GM12874 (cell line): ENCODE measurements at regions not wholly inside any gene's neighbourhood (a gene's known extent, or its start where the extent isn't known, plus 50 kb on each side); places are given as distances from the start of the nearest gene placed in this dataset.

ENCODE experiments used
- CTCF ChIP-seq: IDR thresholded peaks from 2 replicates; pipeline ENCODE4 v1.5.1; 2011; ENCODE audit warnings: low read depth, mild to moderate bottlenecking, control low read depth, low read length, moderate library complexity; ENCODE audit not compliant: insufficient read depth

- TF ChIP-seq CTCF, result no peak
Observed at GRCh38 chr3:137938876-137939275, 71.1 kb upstream of the CLDN18 start.

GRCh38 chr3:137944593-137944992 lies 65.4 kb upstream of the CLDN18 start:
- TF ChIP-seq CTCF, result no peak

GRCh38 chr3:137946356-137946973 lies 63.5 kb upstream of the CLDN18 start:
- TF ChIP-seq CTCF, result peak; percentile 59

- no peak for TF ChIP-seq CTCF
Observed at GRCh38 chr3:137947117-137947516, 62.8 kb upstream of the CLDN18 start.

GRCh38 chr3:137948400-137949072 lies 61.4 kb upstream of the CLDN18 start:
- TF ChIP-seq CTCF, result no peak

GRCh38 chr3:137958636-137959035 lies 51.3 kb upstream of the CLDN18 start:
- TF ChIP-seq CTCF, result no peak
